IMR-90 (cell line): ENCODE measurements at regions not wholly inside any gene's neighbourhood (a gene's known extent, or its start where the extent isn't known, plus 50 kb on each side); places are given as distances from the start of the nearest gene placed in this dataset.

Experiments
- ATAC-seq: fragments of 200-7000 bp; cut with Tn5 transposase; 2 replicates; pipeline ENCODE4 v1.9.1; 2020; ENCODE audit warnings: low read depth, mild to moderate bottlenecking, moderate library complexity
- BruUV-seq: library from RNA; stranded (reverse); fragments of 400-500 nt; replicated peaks from 2 replicates; lab custom pipeline; 2021; lab: Mats Ljungman, UMichigan
- CTCF ChIA-PET: fragments of 300-600 bp; formaldehyde crosslinking; extraction: SDS; loops from one replicate; lab custom pipeline; 2021; ENCODE audit warnings: antibody characterized with exemption; lab: Yijun Ruan, JAX
- POLR2A ChIA-PET: fragments of 300-600 bp; sonication (Branson Sonifier 250); formaldehyde crosslinking; loops from one replicate; lab custom pipeline; 2022; ENCODE audit warnings: antibody characterized with exemption; ENCODE audit not compliant: unreplicated experiment; lab: Charles Lee
- DNase-seq: peaks from one replicate; pipeline ENCODE4 v3.0.0; 2013
- H2AFZ ChIP-seq: replicated peaks from 2 replicates; pipeline ENCODE3; 2013; ENCODE audit warnings: low read length, mild to moderate bottlenecking; ENCODE audit not compliant: poor library complexity
- H2AK5ac ChIP-seq: 2 replicates; pipeline ENCODE4 v1.6.1; 2013; ENCODE audit warnings: low read depth, low read length, inconsistent platforms
- H2AK9ac ChIP-seq: replicated peaks from 2 replicates; pipeline ENCODE3; 2013; ENCODE audit warnings: mild to moderate bottlenecking, low read depth, low read length, moderate library complexity; ENCODE audit not compliant: poor library complexity
- H2BK120ac ChIP-seq: 2 replicates; pipeline ENCODE4 v1.6.1; 2013; ENCODE audit warnings: low read depth, low read length, inconsistent platforms
- H2BK15ac ChIP-seq: 3 replicates; pipeline ENCODE4 v1.6.1; 2013; ENCODE audit warnings: low read depth, low read length, inconsistent platforms
- H2BK20ac ChIP-seq: 2 replicates; pipeline ENCODE4 v1.6.1; 2013; ENCODE audit warnings: low read depth, mild to moderate bottlenecking, inconsistent platforms, low read length, moderate library complexity
- H2BK5ac ChIP-seq: 2 replicates; pipeline ENCODE4 v1.6.1; 2013; ENCODE audit warnings: mild to moderate bottlenecking, low read depth, low read length, inconsistent platforms; ENCODE audit not compliant: poor library complexity, severe bottlenecking
- H3K14ac ChIP-seq: replicated peaks from 2 replicates; pipeline ENCODE4 v1.6.1; 2013; ENCODE audit warnings: low read depth, low read length, inconsistent platforms
- H3K18ac ChIP-seq: 2 replicates; pipeline ENCODE4 v1.6.1; 2013; ENCODE audit warnings: low read depth, low read length, control low read depth
- H3K23ac ChIP-seq: 2 replicates; pipeline ENCODE4 v1.6.1; 2013; ENCODE audit warnings: low read depth, low read length, inconsistent platforms
- H3K27ac ChIP-seq: 2 replicates; pipeline ENCODE4 v1.5.1; 2013; ENCODE audit warnings: mild to moderate bottlenecking, control low read depth, low read length; ENCODE audit not compliant: insufficient read depth
- H3K27me3 ChIP-seq: 2 replicates; pipeline ENCODE4 v1.6.1; 2013; ENCODE audit warnings: low read length; ENCODE audit not compliant: control insufficient read depth, insufficient read depth
- H3K36me3 ChIP-seq: 2 replicates; pipeline ENCODE4 v1.6.1; 2013; ENCODE audit warnings: low read length, mixed read lengths; ENCODE audit not compliant: control insufficient read depth, insufficient read depth
- H3K4ac ChIP-seq: 2 replicates; pipeline ENCODE4 v1.6.1; 2013; ENCODE audit warnings: low read depth, low read length, inconsistent platforms
- H3K4me1 ChIP-seq: 2 replicates; pipeline ENCODE4 v1.6.1; 2013; ENCODE audit warnings: low read length, mixed read lengths; ENCODE audit not compliant: control insufficient read depth, insufficient read depth
- H3K4me2 ChIP-seq: 2 replicates; pipeline ENCODE4 v1.6.1; 2013; ENCODE audit warnings: low read depth, mild to moderate bottlenecking, control low read depth, low read length, moderate library complexity
- H3K4me3 ChIP-seq: 2 replicates; pipeline ENCODE4 v1.5.1; 2013; ENCODE audit warnings: low read depth, mild to moderate bottlenecking, control low read depth, low read length, moderate library complexity; ENCODE audit not compliant: insufficient read depth
- H3K56ac ChIP-seq: 2 replicates; pipeline ENCODE4 v1.6.1; 2013; ENCODE audit warnings: low read length, inconsistent platforms; ENCODE audit not compliant: insufficient read depth; ENCODE audit errors: extremely low read depth
- H3K79me1 ChIP-seq, 2 experiments: 2 replicates each; pipeline ENCODE4 v1.6.1; 2013; ENCODE audit warnings: low read length in 2 of 2, inconsistent platforms in 1 of 2, low read depth in 1 of 2
- H3K9ac ChIP-seq: 2 replicates; pipeline ENCODE4 v1.6.1; 2013; ENCODE audit warnings: low read depth, low read length, control low read depth
- H3K9me1 ChIP-seq: 2 replicates; pipeline ENCODE4 v1.6.1; 2013; ENCODE audit warnings: low read length, inconsistent platforms; ENCODE audit not compliant: insufficient read depth
- H3K9me3 ChIP-seq: 2 replicates; pipeline ENCODE4 v1.6.1; 2013; ENCODE audit warnings: low read length; ENCODE audit not compliant: control insufficient read depth, insufficient read depth
- H4K20me1 ChIP-seq: 2 replicates; pipeline ENCODE4 v1.6.1; 2013; ENCODE audit warnings: low read length, inconsistent platforms; ENCODE audit not compliant: insufficient read depth
- H4K5ac ChIP-seq: 2 replicates; pipeline ENCODE4 v1.6.1; 2013; ENCODE audit warnings: mild to moderate bottlenecking, low read depth, low read length, control low read depth
- H4K8ac ChIP-seq, 2 experiments: 2 replicates each; pipeline ENCODE4 v1.6.1; 2013; ENCODE audit warnings: low read depth in 2 of 2, low read length in 2 of 2, control low read depth in 1 of 2, inconsistent platforms in 1 of 2
- H4K91ac ChIP-seq: 2 replicates; pipeline ENCODE4 v1.6.1; 2013; ENCODE audit warnings: low read depth, low read length, inconsistent platforms; ENCODE audit not compliant: insufficient read depth
- BHLHE40 ChIP-seq: fragments of 150-350 bp; IDR thresholded peaks from 2 replicates; pipeline ENCODE4 v1.6.1; 2016; ENCODE audit warnings: mild to moderate bottlenecking, low read depth, low read length
- CEBPB ChIP-seq: IDR thresholded peaks from 2 replicates; pipeline ENCODE4 v1.6.1; 2012; ENCODE audit warnings: low read depth, low read length, improper control_type of control experiment
- CHD1 ChIP-seq: IDR thresholded peaks from 2 replicates; pipeline ENCODE4 v1.6.1; 2012; ENCODE audit warnings: low read depth, low read length, improper control_type of control experiment
- CTCF ChIP-seq: conservative IDR thresholded peaks from 2 replicates; pipeline ENCODE4 v1.5.1; 2012; ENCODE audit warnings: mild to moderate bottlenecking, low read depth, low read length, improper control_type of control experiment
- FOS ChIP-seq: fragments of 150-350 bp; IDR thresholded peaks from 2 replicates; pipeline ENCODE4 v1.6.1; 2016; ENCODE audit warnings: low read depth, low read length
- MAZ ChIP-seq: IDR thresholded peaks from 2 replicates; pipeline ENCODE4 v1.6.1; 2012; ENCODE audit warnings: low read depth, mild to moderate bottlenecking, low read length, improper control_type of control experiment, moderate library complexity, borderline replicate concordance
- MXI1 ChIP-seq: IDR thresholded peaks from 2 replicates; pipeline ENCODE4 v1.6.1; 2012; ENCODE audit warnings: low read depth, mild to moderate bottlenecking, low read length, moderate library complexity, borderline replicate concordance
- POLR2A ChIP-seq: IDR thresholded peaks from 2 replicates; pipeline ENCODE4 v1.6.1; 2012; ENCODE audit warnings: mild to moderate bottlenecking, low read depth, low read length
- RAD21 ChIP-seq: IDR thresholded peaks from 2 replicates; pipeline ENCODE4 v1.6.1; 2012; ENCODE audit warnings: low read length, improper control_type of control experiment
- RCOR1 ChIP-seq: IDR thresholded peaks from 2 replicates; pipeline ENCODE4 v1.6.1; 2012; ENCODE audit warnings: mild to moderate bottlenecking, low read length, improper control_type of control experiment; ENCODE audit not compliant: insufficient replicate concordance
- WGBS, 2 experiments: methylation state at CpG; one replicate each; pipeline versions ENCODE4 v1.1.5 to v1.1.7; 2013; ENCODE audit warnings: missing lambda C conversion rate in 2 of 2; ENCODE audit not compliant: insufficient read length in 1 of 2; ENCODE audit errors: extremely low coverage in 2 of 2; 5-methylcytosine and 5-hydroxymethylcytosine counted together
- dilution Hi-C: fragments of 300-500 bp; cut with HindIII; formaldehyde crosslinking; loops from one replicate; pipeline ENCODE4 v1.14.3; 2018; ENCODE audit warnings: low sequenced_read_pairs; ENCODE audit not compliant: unreplicated experiment
- in situ Hi-C: fragments of 300-500 bp; cut with MboI; formaldehyde crosslinking; loops from 3 replicates; pipeline ENCODE4 v1.14.3; 2019; ENCODE audit warnings: low sequenced_read_pairs, inconsistent platforms, mixed read lengths
- intact Hi-C: fragments of 100-400 bp; cut with micrococcal nuclease; formaldehyde crosslinking; loops from 2 replicates; pipeline ENCODE4 v1.10.0; 2022
- TF ChIP-seq, protein P1 (sequence below): fragments of 150-350 bp; IDR thresholded peaks from 2 replicates; pipeline ENCODE4 v1.6.1; 2016; ENCODE audit warnings: low read depth, mild to moderate bottlenecking, low read length, moderate library complexity, borderline replicate concordance

- in situ Hi-C loops, result no loop called here
- no peak overlapping the region for H3K4ac ChIP-seq
These were observed 125.4 kb upstream of the CXorf66 start for GRCh38 chrX:140090800-140091124.

More at GRCh38 chrX:140090800-140091124, 125.4 kb upstream of the CXorf66 start:
- Histone ChIP-seq H3K56ac (no peak overlapping the region), H3K27me3 (peaks cover 5% of the 10 kb centered on the region), H3K36me3 (no peaks in the 10 kb centered on the region), H2AK5ac (no peak overlapping the region), H3K4me3 (peak overlapping the region; percentile 23), H3K14ac (no peak overlapping the region), H3K9me1 (no peaks in the 10 kb centered on the region), H3K4me1 (no peaks in the 10 kb centered on the region), H3K9me3 (no peaks in the 10 kb centered on the region; the same call in 1 of the 2 replicates), H4K91ac (no peak overlapping the region), H3K9ac (no peak overlapping the region), H4K20me1 (no peaks in the 10 kb centered on the region), H3K79me1 (no peaks in the 10 kb centered on the region), H3K23ac (no peak overlapping the region), H2BK5ac (no peak overlapping the region), H2BK15ac (no peak overlapping the region), H3K4me2 (no peak overlapping the region; the same call in 1 of the 2 replicates), H3K27ac (no peak overlapping the region), H4K5ac (no peak overlapping the region), H2AFZ (peak overlapping the region; percentile 84), H2BK120ac (no peak overlapping the region), H2AK9ac (no peak overlapping the region), H3K18ac (no peak overlapping the region), H2BK20ac (no peak overlapping the region), H4K8ac (no peak overlapping the region)
- BruUV-seq, result no TSS peak
- CTCF ChIA-PET, result interaction anchor here (1.5 kb wide), 1 partner anchor 34 kb away, joined by 3 read pairs; no protein-coding TSS in a partner anchor
- no peak for TF ChIP-seq FOS
- TF ChIP-seq CTCF, result no peak
- TF ChIP-seq CEBPB, result no peak
- TF ChIP-seq CHD1, result no peak
- TF ChIP-seq RAD21, result no peak
- TF ChIP-seq POLR2A, result no peak
- TF ChIP-seq, protein P1, sequence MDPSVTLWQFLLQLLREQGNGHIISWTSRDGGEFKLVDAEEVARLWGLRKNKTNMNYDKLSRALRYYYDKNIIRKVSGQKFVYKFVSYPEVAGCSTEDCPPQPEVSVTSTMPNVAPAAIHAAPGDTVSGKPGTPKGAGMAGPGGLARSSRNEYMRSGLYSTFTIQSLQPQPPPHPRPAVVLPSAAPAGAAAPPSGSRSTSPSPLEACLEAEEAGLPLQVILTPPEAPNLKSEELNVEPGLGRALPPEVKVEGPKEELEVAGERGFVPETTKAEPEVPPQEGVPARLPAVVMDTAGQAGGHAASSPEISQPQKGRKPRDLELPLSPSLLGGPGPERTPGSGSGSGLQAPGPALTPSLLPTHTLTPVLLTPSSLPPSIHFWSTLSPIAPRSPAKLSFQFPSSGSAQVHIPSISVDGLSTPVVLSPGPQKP, result no peak
- TF ChIP-seq MXI1, result no peak
- TF ChIP-seq BHLHE40, result no peak
- no peak for TF ChIP-seq RCOR1
- no peak for TF ChIP-seq MAZ
- WGBS, 2 experiments, result no CpG with 5 or more reads among the region's 15 CpGs
- ATAC-seq (peak; percentile 27), DNase-seq (no peak)
- POLR2A ChIA-PET, result no interaction called here
- intact Hi-C loops, result no loop called here
- dilution Hi-C loops, result no loop called here
